GM19395 (cell line): ENCODE measurements at regions not wholly inside any gene's neighbourhood (a gene's known extent, or its start where the extent isn't known, plus 50 kb on each side); places are given as distances from the start of the nearest gene placed in this dataset.

Experiments used
- ATAC-seq: cut with Tn5 transposase; IDR thresholded peaks from one replicate; pipeline ENCODE4 v1.9.1; 2021; ENCODE audit warnings: mild to moderate bottlenecking, moderate library complexity; ENCODE audit not compliant: unreplicated experiment

- no peak for ATAC-seq
Observed at GRCh38 chr9:11457825-11458790, 845.3 kb upstream of the PTPRD start.

GRCh38 chr9:11469745-11470144 is 856.9 kb upstream of the PTPRD start:
- no peak for ATAC-seq

DNA sequence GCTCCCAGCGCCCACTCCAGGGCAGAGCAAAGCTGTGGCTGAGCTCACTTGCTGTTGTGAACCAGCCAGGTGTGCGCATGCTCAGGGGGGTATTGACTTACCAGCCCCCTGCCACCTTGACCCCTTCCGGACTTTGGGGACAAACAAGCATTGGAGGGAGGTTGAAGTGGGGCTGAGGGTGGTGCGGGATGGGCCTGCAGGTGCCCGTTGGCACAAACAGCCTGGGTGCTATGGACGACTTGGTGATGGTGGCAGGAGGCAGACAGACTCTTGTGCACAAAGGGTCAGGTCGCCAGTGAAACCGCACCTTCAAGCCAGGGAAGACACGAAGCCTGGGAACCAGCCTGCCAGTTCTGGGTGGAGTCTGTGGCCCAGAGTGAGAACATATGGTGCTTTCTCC is 858.5 kb upstream of the PTPRD start:
- no peak for ATAC-seq

DNA sequence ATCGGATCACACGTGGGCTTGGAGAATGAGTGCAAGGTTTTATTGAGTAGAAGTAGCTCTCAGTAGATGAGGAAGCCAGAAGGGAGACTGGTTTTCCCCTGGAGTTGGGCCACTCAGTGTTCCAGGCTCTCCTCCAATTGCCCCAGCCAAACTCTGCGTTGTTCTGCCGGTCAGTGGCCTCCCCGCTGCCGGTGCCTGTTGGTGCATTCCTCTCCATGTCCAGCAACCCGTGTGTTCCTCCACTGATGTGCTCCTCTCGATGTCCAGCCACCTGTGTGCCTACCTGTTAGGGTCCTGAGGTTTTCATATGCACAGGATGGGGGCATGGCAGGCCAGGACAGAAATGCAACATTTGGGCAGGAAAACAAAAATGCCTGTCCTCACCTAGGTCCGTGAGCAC is 888.0 kb upstream of the PTPRD start:
- ATAC-seq: no peak

DNA sequence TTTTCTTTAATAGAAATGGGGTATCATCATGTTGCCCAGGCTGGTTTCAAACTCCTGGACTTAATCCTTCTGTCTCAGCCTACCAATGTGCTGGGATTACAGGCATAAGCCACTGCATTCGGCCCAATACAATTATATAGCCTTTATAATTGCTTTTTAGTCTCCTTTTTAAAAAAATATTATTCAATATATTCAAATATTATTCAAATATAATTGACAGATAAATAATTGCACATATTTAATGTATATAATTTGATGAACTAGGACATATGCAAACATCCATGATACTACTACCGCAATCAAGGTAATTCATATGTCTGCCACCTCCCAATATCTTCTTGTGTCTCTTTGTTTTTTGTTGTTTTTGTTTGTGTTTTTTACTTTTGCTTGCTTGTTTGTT is 894.2 kb upstream of the PTPRD start:
- no peak for ATAC-seq

DNA sequence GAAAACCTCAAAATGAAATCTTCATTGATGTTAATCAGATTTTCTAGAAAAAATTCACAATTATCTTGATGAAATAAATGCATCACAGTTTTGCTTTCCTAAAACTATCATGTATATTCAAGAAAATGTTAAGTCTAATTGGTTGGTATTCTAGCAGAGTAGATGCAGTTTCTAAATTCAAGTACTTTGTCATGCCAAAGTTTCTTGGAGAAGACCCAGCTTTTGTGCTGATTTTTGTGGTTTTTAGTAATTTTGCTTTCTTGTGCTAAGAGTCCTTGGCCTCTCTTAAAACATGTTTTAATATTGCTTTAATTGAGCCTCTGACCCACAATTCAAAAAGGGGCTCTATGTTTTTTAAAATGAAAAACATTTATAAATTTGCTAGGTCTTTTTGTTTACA is 924.8 kb upstream of the PTPRD start:
- ATAC-seq: no peak

- no peak for ATAC-seq
Observed at GRCh38 chr9:11542781-11543180, 930.0 kb upstream of the PTPRD start.

- ATAC-seq: no peak
Observed at GRCh38 chr9:11546231-11546630, 933.4 kb upstream of the PTPRD start.

DNA sequence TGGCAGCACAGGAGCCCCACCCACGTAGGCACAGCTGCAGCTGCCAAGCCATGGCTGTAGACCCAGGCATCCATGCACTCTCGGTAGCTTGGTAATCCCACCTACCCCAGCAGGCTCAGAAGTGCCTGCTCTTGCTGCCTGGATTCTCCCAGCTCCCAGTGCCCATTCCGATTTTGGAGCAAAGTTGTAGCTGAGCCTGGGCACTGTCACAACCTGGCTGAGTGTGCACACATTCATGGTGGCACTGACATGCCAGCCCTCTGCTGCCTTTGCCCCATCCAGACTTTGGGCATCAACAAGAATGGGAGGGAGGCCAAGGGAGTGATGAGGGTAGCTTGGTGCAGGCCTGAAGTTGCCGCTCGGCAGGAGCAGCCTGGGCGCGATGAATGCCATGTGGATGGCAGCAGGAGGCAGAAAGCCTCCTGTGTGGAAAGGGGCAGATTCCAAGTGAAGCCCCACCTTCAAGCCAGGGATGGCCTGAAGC is 936.6 kb upstream of the PTPRD start:
- no peak for ATAC-seq

DNA sequence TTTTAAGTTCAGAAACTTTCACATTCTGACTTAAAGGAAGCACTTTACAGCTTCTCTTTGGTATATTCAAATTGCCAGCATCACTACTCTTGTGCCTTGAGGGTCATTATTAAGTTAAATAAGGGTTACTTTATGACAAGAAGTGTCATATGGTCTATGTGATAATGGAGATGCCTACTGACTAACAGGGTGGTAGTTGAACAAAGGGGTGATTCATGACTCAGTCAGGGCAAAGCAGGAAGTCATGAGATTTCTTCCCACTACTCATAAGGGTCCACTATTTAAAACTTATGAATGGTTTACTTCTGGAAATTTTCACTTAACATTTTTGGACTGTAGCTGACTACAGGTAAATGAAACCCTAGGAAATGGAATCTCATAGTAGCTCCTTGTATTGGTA is 938.3 kb upstream of the PTPRD start:
- ATAC-seq: no peak

DNA sequence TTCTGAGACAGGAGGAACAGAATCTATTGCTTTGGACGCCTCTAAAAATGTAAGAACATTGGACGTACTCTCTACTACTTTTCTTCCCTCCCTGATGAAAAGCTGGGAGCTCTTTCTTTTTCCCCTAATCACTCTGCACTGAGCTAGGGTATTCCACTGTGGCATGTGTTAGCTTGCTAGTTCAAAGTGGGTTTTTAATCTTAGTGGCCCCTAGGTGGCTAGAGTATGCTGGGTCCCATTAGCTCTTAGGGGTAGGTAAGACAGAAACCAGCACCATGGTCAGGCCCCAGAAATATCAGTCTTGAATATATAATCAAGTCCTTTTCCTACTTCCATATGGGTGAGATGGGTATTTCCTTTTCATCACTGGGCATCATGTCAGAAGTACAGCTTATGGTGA is 945.2 kb upstream of the PTPRD start:
- ATAC-seq: no peak

DNA sequence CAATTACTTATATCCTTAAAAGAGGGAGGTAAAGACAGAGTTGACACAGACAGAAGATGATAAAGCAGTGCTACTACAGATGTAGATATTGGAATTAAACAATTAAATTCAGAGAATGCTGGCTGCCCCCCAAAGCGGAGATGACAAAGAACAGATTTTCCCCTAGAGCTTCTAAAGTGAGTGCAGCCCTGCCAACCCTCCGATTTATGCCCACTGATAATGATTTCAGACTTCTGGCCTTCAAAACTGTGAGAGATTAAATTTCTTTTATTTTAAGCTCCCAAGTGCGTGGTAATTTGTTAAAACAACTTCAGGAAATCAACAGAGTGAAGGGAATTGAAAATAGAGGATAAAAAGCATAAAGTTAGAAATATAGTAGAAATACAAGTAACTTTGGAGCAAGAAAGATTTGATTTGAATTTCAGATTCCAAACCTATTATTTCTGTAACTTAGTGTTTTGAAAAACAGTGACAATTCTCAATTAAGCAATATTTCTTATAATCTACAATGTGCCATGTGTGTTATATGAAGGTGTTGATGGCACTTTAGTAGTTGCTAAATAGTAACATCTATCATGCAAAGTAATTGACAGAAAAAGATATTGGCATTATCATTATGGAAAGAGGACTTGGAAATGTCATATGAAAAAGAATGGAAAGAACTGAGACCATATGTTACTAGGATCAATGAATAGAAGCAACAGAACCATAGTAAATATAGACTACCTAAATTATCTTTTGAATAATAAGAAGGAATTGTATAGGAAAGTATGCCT is 946.4 kb upstream of the PTPRD start:
- no peak for ATAC-seq

DNA sequence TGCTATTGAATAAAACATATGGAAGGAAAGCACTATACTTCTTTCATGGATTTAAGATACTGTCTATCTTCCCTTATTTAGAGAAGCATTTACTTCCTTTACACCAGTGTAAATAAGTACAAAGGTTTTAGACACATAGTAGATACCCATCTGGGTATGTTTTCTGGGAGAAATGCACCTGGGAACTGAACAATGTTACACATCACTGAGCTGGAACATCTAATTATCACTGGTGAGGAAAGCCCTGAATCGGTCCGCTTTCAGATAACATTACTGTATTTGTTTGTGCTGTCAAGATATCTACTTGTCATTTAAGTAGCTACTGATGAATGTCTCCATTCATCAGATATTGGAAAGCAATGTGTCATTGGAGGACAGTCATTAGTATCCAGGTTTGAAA is 964.7 kb upstream of the PTPRD start:
- ATAC-seq: no peak

DNA sequence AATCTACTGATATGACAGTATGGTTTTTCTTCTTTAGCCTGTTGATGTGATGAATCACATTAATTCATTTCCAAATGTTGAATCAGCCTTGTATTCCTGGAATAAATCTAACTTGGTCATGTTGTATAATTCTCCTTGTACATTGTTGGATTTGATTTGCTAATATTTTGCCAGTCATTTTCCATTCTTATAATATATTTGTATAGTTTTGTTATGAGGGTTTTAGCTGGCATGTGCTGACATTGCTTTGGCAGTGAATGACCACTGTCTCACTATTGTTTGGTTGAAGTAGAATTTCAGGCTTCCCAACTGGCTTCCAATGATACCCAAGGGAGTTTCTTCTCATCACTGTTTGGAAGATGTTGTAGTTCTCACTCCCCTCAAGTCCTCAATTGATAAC is 983.0 kb upstream of the PTPRD start:
- ATAC-seq: no peak

DNA sequence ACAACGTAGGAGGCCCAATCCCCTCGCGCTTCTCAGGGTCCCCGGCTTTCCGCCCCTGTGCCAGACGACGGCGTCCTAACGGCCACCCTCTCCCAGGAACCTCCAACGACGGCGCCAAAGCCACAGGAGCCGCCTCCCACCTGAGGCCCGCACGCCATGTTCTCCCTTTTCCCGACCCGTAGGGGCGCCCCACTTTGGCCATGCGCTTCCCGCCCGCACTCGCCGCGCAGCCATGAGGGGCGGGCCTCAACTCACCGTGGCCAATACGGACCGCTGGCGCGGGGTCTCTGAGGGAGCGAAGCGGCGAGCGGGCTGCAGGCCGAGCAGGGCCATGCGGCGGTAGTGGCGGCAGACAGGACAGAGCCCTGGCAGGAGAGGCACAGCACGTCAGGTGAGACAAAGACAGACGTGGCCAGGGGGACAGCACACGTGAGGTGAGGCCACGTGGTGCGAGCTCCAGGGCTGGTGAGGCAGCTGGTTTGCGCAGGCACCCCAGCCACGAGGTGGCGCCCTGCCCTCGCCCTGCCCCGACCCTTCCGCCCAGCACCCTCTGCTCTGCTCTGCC is 1005.5 kb upstream of the PTPRD start:
- ATAC-seq: no peak

GRCh38 chr9:11632691-11633090 is 1019.9 kb upstream of the PTPRD start:
- ATAC-seq: no peak

GRCh38 chr9:11646831-11647230 is 1034.0 kb upstream of the PTPRD start:
- ATAC-seq: no peak

DNA sequence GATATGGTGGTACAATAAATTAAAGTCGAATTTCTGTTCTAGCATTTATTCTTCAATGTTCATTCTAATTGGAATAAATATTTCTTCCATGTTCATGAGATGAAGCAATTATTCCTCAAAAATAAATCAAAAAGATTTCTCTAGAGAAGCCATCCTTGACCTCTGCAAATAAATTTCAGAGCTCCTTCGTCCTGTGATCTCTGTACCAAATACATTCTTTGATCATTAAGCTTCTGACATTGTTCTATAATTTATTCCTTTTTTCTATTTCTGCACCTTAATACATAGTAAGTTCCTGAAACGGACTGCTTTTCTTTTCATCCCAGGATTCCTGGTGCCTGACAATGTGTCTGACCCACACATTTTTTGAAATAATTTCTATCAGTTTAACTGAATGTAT is 1039.3 kb upstream of the TYRP1 start:
- ATAC-seq: no peak

GRCh38 chr9:11663913-11664312 is 1029.3 kb upstream of the TYRP1 start:
- ATAC-seq: no peak

DNA sequence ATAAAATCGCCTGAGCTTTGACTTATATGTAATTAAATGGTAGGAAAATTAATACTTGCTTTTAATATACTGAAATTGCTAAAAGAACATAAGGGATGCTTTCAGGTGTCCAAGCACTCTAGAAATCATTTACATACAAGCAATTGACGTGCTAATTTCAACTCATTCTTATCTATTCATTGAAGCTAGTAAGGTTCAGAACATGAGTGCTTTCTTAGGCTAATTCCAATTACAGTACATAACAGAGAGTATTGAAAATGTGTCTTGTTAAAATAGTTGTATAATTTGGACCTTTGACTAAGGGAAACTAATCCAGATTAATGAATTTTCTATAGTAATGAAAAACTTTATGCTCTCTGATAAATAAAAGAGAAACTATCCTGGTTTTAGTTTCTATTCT is 1016.4 kb upstream of the TYRP1 start:
- no peak for ATAC-seq

DNA sequence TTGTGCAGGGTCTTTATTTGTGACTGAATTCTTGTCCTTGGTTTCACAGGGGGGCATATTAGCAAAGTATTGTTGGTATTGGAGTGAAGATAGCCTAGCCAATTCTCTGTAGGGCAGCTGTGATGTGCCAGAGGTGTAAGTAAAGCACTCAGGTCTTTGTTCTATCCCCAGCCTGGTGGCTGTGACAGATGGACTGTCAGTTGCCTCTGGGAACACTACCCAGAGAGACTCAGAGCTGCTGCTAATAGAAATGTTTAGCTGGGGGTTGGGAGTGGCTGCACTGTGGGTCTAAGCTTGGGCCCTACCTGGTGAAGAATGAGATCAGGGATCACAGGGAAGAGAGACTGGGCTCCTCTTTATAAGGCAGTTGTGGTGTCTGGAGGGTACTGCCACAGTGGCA is 1006.5 kb upstream of the TYRP1 start:
- no peak for ATAC-seq

DNA sequence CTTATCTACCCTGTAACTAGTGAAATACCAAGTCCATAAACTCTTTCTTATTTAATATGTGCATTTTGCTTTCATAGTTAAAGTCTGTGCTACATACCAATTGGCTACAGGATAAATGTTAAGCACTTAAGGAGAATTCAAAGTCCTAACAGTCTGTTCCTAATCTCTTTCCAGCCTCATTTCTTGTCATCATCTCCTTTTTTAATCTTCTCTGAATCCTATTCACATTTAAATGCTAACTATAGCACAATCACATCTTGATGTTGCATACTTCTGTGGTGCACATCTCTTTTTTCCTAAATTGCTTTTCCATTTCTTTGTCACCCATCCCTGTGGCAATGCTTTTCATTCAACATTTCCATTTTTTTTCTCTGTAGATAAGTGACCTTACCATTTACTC is 996.1 kb upstream of the TYRP1 start:
- no peak for ATAC-seq
